Sigmoid colon (tissue), 6 donors: ENCODE measurements at regions not wholly inside any gene's neighbourhood (a gene's known extent, or its start where the extent isn't known, plus 50 kb on each side); places are given as distances from the start of the nearest gene placed in this dataset.

Experiments used
- DNase-seq: peaks from one replicate; pipeline ENCODE4 v3.0.0-alpha.2; 2019
- H3K27ac ChIP-seq, 4 donors: fragments of 200-600 bp; sonication (generic); one replicate each; pipeline ENCODE4 v1.5.1; 2016 to 2019; ENCODE audit warnings: mild to moderate bottlenecking in 1 of 4
- H3K27me3 ChIP-seq, 3 donors: fragments of 200-600 bp; sonication (generic); one replicate each; pipeline ENCODE4 v1.5.1; 2019; ENCODE audit warnings: mild to moderate bottlenecking in 1 of 3
- H3K36me3 ChIP-seq, 4 donors: fragments of 200-600 bp; sonication (generic); one replicate each; pipeline ENCODE4 v1.5.1; 2016 to 2019
- H3K4me1 ChIP-seq, 4 donors: fragments of 200-600 bp; sonication (generic); one replicate each; pipeline ENCODE4 v1.5.1; 2017 to 2019
- H3K4me3 ChIP-seq, 4 donors: fragments of 200-600 bp; sonication (generic); one replicate each; pipeline ENCODE4 v1.5.1; 2017 to 2019; ENCODE audit warnings: mild to moderate bottlenecking in 2 of 4, moderate library complexity in 1 of 4
- H3K9me3 ChIP-seq, 4 donors: fragments of 200-600 bp in 3 of 4; sonication (generic) in 3 of 4; one replicate each; pipeline versions ENCODE4 v1.5.1 to v1.6.1; 2013 to 2019
- CTCF ChIP-seq, 4 experiments: fragments of 450-650 bp in 3 of 4; fragments of 200-600 bp in 1 of 4; IDR thresholded peaks; one replicate each; pipeline ENCODE4 v1.5.1; 2016 to 2019; ENCODE audit warnings: antibody characterized with exemption in 4 of 4, mild to moderate bottlenecking in 3 of 4, moderate library complexity in 2 of 4
- EP300 ChIP-seq, 4 donors: sonication (generic); formaldehyde crosslinking; IDR thresholded peaks; one replicate each; pipeline ENCODE4 v1.6.1; 2017; ENCODE audit warnings: antibody characterized with exemption in 4 of 4
- POLR2A ChIP-seq, 2 donors: fragments of 450-650 bp; IDR thresholded peaks; one replicate each; pipeline ENCODE4 v1.6.1; 2016; ENCODE audit warnings: antibody characterized with exemption in 2 of 2, mild to moderate bottlenecking in 2 of 2, moderate library complexity in 2 of 2
- POLR2AphosphoS5 ChIP-seq, 4 donors: sonication (generic); formaldehyde crosslinking; IDR thresholded peaks; one replicate each; pipeline ENCODE4 v1.6.1; 2017; ENCODE audit warnings: antibody characterized with exemption in 4 of 4
- WGBS, 2 donors: extraction: QIAGEN DNeasy Blood & Tissue Kit; methylation state at CpG; one replicate each; pipeline ENCODE4 v1.1.7; 2013; 5-methylcytosine and 5-hydroxymethylcytosine counted together
- intact Hi-C: fragments of 100-400 bp; cut with DNase I; formaldehyde crosslinking; loops from one replicate; pipeline ENCODE4 v1.15.1; 2023
- donor health status: healthy with polysubstance abuse.
- donor health status: healthy.

GRCh38 chr16:85165781-85166180 lies 53.5 kb upstream of the CIBAR2 start:
- TF ChIP-seq CTCF (IDR thresholded peaks at IDR 0.05) (no peak), POLR2A (IDR thresholded peaks at IDR 0.05) (no peak), POLR2AphosphoS5 (IDR thresholded peaks at IDR 0.05) (no peak), EP300 (IDR thresholded peaks at IDR 0.05) (no peak)
- H3K36me3 ChIP-seq = no peaks in the 10 kb centered on the region
- no peak for DNase-seq
- no peak overlapping the region for H3K4me3 ChIP-seq
- H3K9me3 ChIP-seq = no peaks in the 10 kb centered on the region
- 83 to 87% methylated on average over 7 of the region's 7 CpGs for WGBS, 2 donors
- H3K4me1 ChIP-seq = peaks cover 0 to 82% (median 74%) of the 10 kb centered on the region in 4 donors
- H3K27me3 ChIP-seq = no peaks in the 10 kb centered on the region
- H3K27ac ChIP-seq = peak overlapping the region in 3 of 4 donors; percentile 63 to 89 (median 83)
- intact Hi-C loops = loop anchor here (5.0 kb wide), 2 partner anchors 37 to 48 kb away; no protein-coding TSS in a partner anchor

DNA sequence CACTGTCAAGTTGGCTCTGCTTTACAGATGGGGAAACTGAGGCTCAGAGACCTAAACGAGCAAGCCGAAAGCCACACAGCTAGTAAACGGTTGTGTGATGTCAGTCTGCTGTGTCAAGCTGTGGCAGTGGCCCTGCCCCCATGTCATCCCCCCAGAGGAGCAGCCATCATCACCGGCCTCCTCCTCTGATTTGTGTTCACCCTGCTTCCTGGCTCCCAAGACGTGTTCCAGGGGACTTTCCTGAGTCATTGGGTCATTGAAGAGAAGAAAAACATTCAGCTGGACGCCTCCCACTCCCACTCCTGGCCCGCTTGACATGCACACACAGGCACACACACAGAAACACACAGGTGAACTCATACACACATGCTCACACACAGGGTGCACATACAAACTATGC lies 54.0 kb upstream of the CIBAR2 start:
- H3K27ac ChIP-seq = peak overlapping the region in 1 of 4 donors; percentile 83

GRCh38 chr16:85166699-85167588 lies 54.7 kb upstream of the CIBAR2 start:
- TF ChIP-seq POLR2A (IDR thresholded peaks at IDR 0.05) (no peak), EP300 (IDR thresholded peaks at IDR 0.05) (no peak), CTCF (IDR thresholded peaks at IDR 0.05) (no peak), POLR2AphosphoS5 (IDR thresholded peaks at IDR 0.05) (no peak)
- H3K27ac ChIP-seq = peak overlapping the region in 1 of 4 donors; percentile 69
- H3K4me1 ChIP-seq = peaks cover 0 to 87% (median 75%) of the 10 kb centered on the region in 4 donors
- 51 to 79% methylated on average over 22 of the region's 22 CpGs for WGBS, 2 donors
- no peaks in the 10 kb centered on the region for H3K36me3 ChIP-seq
- H3K9me3 ChIP-seq = no peaks in the 10 kb centered on the region
- DNase-seq = no peak
- H3K4me3 ChIP-seq = no peak overlapping the region
- intact Hi-C loops = loop anchor here (5.0 kb wide), 2 partner anchors 35 to 50 kb away; no protein-coding TSS in a partner anchor
- no peaks in the 10 kb centered on the region for H3K27me3 ChIP-seq

More for the DNA sequence above, 54.0 kb upstream of the CIBAR2 start:
- H3K4me3 ChIP-seq = no peak overlapping the region
- H3K36me3 ChIP-seq = no peaks in the 10 kb centered on the region
- H3K27me3 ChIP-seq = no peaks in the 10 kb centered on the region
- WGBS, 2 donors = 79 to 82% methylated on average over 7 of the region's 7 CpGs
- DNase-seq = no peak
- no peaks in the 10 kb centered on the region for H3K9me3 ChIP-seq
- H3K4me1 ChIP-seq = peaks cover 0 to 83% (median 74%) of the 10 kb centered on the region in 4 donors
- no peak for TF ChIP-seq POLR2AphosphoS5 (IDR thresholded peaks at IDR 0.05)
- no peak for TF ChIP-seq POLR2A (IDR thresholded peaks at IDR 0.05)
- no peak for TF ChIP-seq EP300 (IDR thresholded peaks at IDR 0.05)
- TF ChIP-seq CTCF (IDR thresholded peaks at IDR 0.05) = no peak
- intact Hi-C loops = loop anchor here (5.0 kb wide), 2 partner anchors 36 to 49 kb away; no protein-coding TSS in a partner anchor

DNA sequence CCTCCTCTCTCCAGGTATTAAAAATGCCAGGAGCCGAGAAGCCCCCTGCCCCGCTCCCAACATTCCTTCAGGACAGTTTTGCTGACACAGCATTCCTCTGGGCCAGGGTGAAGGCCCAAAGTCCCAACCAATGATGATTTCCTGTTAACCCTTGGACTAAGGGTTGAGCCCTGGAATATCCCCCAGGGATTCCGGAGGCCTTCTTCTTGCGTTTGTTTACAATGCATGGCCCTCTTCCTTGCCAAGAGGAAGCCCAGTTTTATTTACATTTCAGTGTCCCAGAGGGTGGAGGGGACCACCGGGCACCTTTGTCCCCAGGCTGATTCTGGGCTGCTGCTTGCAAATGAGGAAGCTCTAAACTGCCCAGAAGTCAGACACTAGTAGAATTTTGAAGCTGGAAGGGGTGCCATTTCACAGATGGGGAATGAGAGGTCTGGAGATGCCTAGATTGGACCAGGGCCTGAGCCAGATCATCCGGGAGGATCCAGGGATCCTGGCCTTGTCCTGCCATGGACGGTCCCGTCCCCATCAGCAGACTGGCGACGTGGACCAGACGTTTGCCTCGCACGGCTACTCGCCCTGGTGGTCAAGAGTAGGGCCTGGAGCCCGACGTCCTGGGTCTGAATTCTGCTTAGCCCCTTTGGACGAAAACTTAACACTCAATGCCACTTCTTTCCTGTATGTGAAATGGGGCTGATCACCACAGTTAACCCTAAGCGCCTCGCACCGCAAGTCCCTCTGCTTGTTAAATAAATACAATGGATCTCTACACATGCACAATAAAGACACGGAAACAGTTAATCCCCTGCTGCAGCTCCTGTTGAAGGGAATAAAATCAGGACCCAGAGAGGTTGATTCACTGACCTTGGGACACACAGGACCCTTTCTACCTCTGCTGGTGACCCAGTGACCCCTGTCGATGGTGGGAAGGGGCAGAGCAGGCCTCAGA lies 55.6 kb upstream of the CIBAR2 start:
- Histone ChIP-seq H3K27me3 (no peaks in the 10 kb centered on the region), H3K4me1 (peaks cover 0 to 87% (median 75%) of the 10 kb centered on the region in 4 donors), H3K27ac (peak overlapping the region; percentile 53 to 75 (median 68))

More for the DNA sequence above, 55.6 kb upstream of the CIBAR2 start:
- Histone ChIP-seq H3K4me3 (peak overlapping the region in 2 of 4 donors; percentile 38 to 42), H3K36me3 (no peaks in the 10 kb centered on the region), H3K9me3 (no peaks in the 10 kb centered on the region)
- no peak for DNase-seq
- TF ChIP-seq CTCF (IDR thresholded peaks at IDR 0.05) = no peak
- TF ChIP-seq POLR2AphosphoS5 (IDR thresholded peaks at IDR 0.05) = no peak
- intact Hi-C loops = loop anchor here (5.0 kb wide), 2 partner anchors 34 to 51 kb away; no protein-coding TSS in a partner anchor
- WGBS, 2 donors = 23 to 68% methylated on average over 22 of the region's 22 CpGs
